Muscle of arm (tissue), 1 donor: ENCODE measurements at regions not wholly inside any gene's neighbourhood (a gene's known extent, or its start where the extent isn't known, plus 50 kb on each side); places are given as distances from the start of the nearest gene placed in this dataset.
"Not testable (repeated sequence)": the region's sequence is repeated elsewhere in the genome, so short reads cannot be mapped to it uniquely, and the experiment has no call there.

Source experiments
- DNase-seq: peaks from one replicate; pipeline ENCODE4 v3.0.0-alpha.2; 2013

GRCh38 chr17:77618731-77619130 is 339.8 kb upstream of the TNRC6C start:
- no peak for DNase-seq

- no peak for DNase-seq
Observed at GRCh38 chr17:77619326-77619725, 339.2 kb upstream of the TNRC6C start.

GRCh38 chr17:77619851-77620250 is 338.7 kb upstream of the TNRC6C start:
- DNase-seq: no peak

GRCh38 chr17:77620282-77620681 is 338.2 kb upstream of the TNRC6C start:
- DNase-seq: no peak

- DNase-seq: not testable (repeated sequence)
Observed at GRCh38 chr17:77622084-77622483, 336.4 kb upstream of the TNRC6C start.

GRCh38 chr17:77622647-77623046 is 335.9 kb upstream of the TNRC6C start:
- no peak for DNase-seq

- not testable (repeated sequence) for DNase-seq
Observed at GRCh38 chr17:77623321-77623720, 335.2 kb upstream of the TNRC6C start.

GRCh38 chr17:77628035-77628434 is 330.5 kb upstream of the TNRC6C start:
- no peak for DNase-seq

- not testable (repeated sequence) for DNase-seq
Observed at GRCh38 chr17:77629284-77629683, 329.2 kb upstream of the TNRC6C start.

- no peak for DNase-seq
Observed at GRCh38 chr17:77631307-77631706, 327.2 kb upstream of the TNRC6C start.

GRCh38 chr17:77632619-77633018 is 325.9 kb upstream of the TNRC6C start:
- no peak for DNase-seq

- no peak for DNase-seq
Observed at GRCh38 chr17:77634710-77635109, 323.8 kb upstream of the TNRC6C start.

GRCh38 chr17:77635176-77635575 is 323.3 kb upstream of the TNRC6C start:
- no peak for DNase-seq

GRCh38 chr17:77635785-77636184 is 322.7 kb upstream of the TNRC6C start:
- DNase-seq: not testable (repeated sequence)

GRCh38 chr17:77636835-77637817 is 321.4 kb upstream of the TNRC6C start:
- DNase-seq: no peak

- no peak for DNase-seq
Observed at GRCh38 chr17:77637818-77638575, 320.5 kb upstream of the TNRC6C start.

- DNase-seq: no peak
Observed at GRCh38 chr17:77640252-77640651, 318.3 kb upstream of the TNRC6C start.

- DNase-seq: no peak
Observed at GRCh38 chr17:77640916-77641605, 317.4 kb upstream of the TNRC6C start.

- DNase-seq: no peak
Observed at GRCh38 chr17:77641718-77642117, 316.8 kb upstream of the TNRC6C start.

- no peak for DNase-seq
Observed at GRCh38 chr17:77644181-77645071, 314.1 kb upstream of the TNRC6C start.
